Stimulated activated naive CD4-positive, alpha-beta T cell (primary cell): ENCODE measurements at regions not wholly inside any gene's neighbourhood (a gene's known extent, or its start where the extent isn't known, plus 50 kb on each side); places are given as distances from the start of the nearest gene placed in this dataset.
"Not testable (repeated sequence)": the region's sequence is repeated elsewhere in the genome, so short reads cannot be mapped to it uniquely, and the experiment has no call there.

ENCODE experiments used
- DNase-seq, 6 experiments: peaks; one replicate each; lab custom pipeline; 2025; lab: John Stamatoyannopoulos, UW

- not testable (repeated sequence) for DNase-seq
These were observed 53.6 kb downstream of the SRGAP2 start for GRCh38 chr1:206256935-206257334.

- not testable (repeated sequence) for DNase-seq
These were observed 58.1 kb downstream of the SRGAP2 start for GRCh38 chr1:206261473-206261872.

- DNase-seq = not testable (repeated sequence)
These were observed 59.1 kb downstream of the SRGAP2 start for GRCh38 chr1:206262424-206262823.

- not testable (repeated sequence) for DNase-seq
These were observed 61.6 kb downstream of the SRGAP2 start for GRCh38 chr1:206264916-206265315.

- DNase-seq = not testable (repeated sequence)
These were observed 67.8 kb downstream of the SRGAP2 start for GRCh38 chr1:206271153-206271552.

GRCh38 chr1:206273104-206273503, 69.8 kb downstream of the SRGAP2 start:
- not testable (repeated sequence) for DNase-seq

GRCh38 chr1:206276143-206276542, 72.8 kb downstream of the SRGAP2 start:
- not testable (repeated sequence) for DNase-seq

- DNase-seq = not testable (repeated sequence)
These were observed 75.3 kb downstream of the SRGAP2 start for GRCh38 chr1:206278683-206279082.

- DNase-seq = not testable (repeated sequence)
These were observed 77.3 kb downstream of the SRGAP2 start for GRCh38 chr1:206280683-206281082.

- not testable (repeated sequence) for DNase-seq
These were observed 78.7 kb downstream of the SRGAP2 start for GRCh38 chr1:206281912-206282654.

GRCh38 chr1:206285024-206285960, 82.0 kb downstream of the SRGAP2 start:
- not testable (repeated sequence) for DNase-seq

- DNase-seq = not testable (repeated sequence)
These were observed 84.4 kb downstream of the SRGAP2 start for GRCh38 chr1:206287759-206288158.

GRCh38 chr1:206288453-206288852, 85.1 kb downstream of the SRGAP2 start:
- DNase-seq = not testable (repeated sequence)

GRCh38 chr1:206297145-206298031, 94.0 kb downstream of the SRGAP2 start:
- DNase-seq = not testable (repeated sequence)

- not testable (repeated sequence) for DNase-seq
These were observed 94.7 kb downstream of the SRGAP2 start for GRCh38 chr1:206298032-206298392.

- not testable (repeated sequence) for DNase-seq
These were observed 95.9 kb downstream of the SRGAP2 start for GRCh38 chr1:206299181-206299791.

GRCh38 chr1:206299942-206300341, 96.6 kb downstream of the SRGAP2 start:
- not testable (repeated sequence) for DNase-seq

GRCh38 chr1:206302056-206302455, 98.7 kb downstream of the SRGAP2 start:
- DNase-seq = not testable (repeated sequence)

GRCh38 chr1:206307442-206307841, 104.1 kb downstream of the SRGAP2 start:
- not testable (repeated sequence) for DNase-seq

GRCh38 chr1:206310948-206311347, 107.6 kb downstream of the SRGAP2 start:
- DNase-seq = not testable (repeated sequence)

GRCh38 chr1:206311611-206312273, 108.4 kb downstream of the SRGAP2 start:
- DNase-seq = not testable (repeated sequence)
